ENCODE measurements at regions not wholly inside any gene's neighbourhood (a gene's known extent, or its start where the extent isn't known, plus 50 kb on each side); places are given as distances from the start of the nearest gene placed in this dataset.
"Not testable (repeated sequence)": the region's sequence is repeated elsewhere in the genome, so short reads cannot be mapped to it uniquely, and the experiment has no call there.

GRCh38 chr4:30838331-30838730 is 118.2 kb downstream of the PCDH7 start:
- no peak for DNase-seq

- peak; percentile 37 for DNase-seq
These were observed 119.7 kb downstream of the PCDH7 start for GRCh38 chr4:30839583-30840520.

- DNase-seq, result no peak
These were observed 120.4 kb downstream of the PCDH7 start for GRCh38 chr4:30840571-30840970.

GRCh38 chr4:30842142-30842541 is 122.0 kb downstream of the PCDH7 start:
- no peak for DNase-seq

GRCh38 chr4:30842689-30843088 is 122.5 kb downstream of the PCDH7 start:
- no peak for DNase-seq

GRCh38 chr4:30844861-30845582 is 124.9 kb downstream of the PCDH7 start:
- no peak for DNase-seq

- DNase-seq, result no peak
These were observed 127.0 kb downstream of the PCDH7 start for GRCh38 chr4:30847167-30847566.

GRCh38 chr4:30847958-30848357 is 127.8 kb downstream of the PCDH7 start:
- no peak for DNase-seq

- no peak for DNase-seq
These were observed 134.4 kb downstream of the PCDH7 start for GRCh38 chr4:30854531-30854930.

- DNase-seq, result no peak
These were observed 135.1 kb downstream of the PCDH7 start for GRCh38 chr4:30855232-30855631.

- DNase-seq, result no peak
These were observed 136.8 kb downstream of the PCDH7 start for GRCh38 chr4:30856795-30857564.

- DNase-seq, result no peak
These were observed 140.8 kb downstream of the PCDH7 start for GRCh38 chr4:30860978-30861377.

GRCh38 chr4:30862196-30862595 is 142.0 kb downstream of the PCDH7 start:
- DNase-seq, result no peak

- no peak for DNase-seq
These were observed 142.9 kb downstream of the PCDH7 start for GRCh38 chr4:30863021-30863420.

GRCh38 chr4:30865691-30866090 is 145.5 kb downstream of the PCDH7 start:
- no peak for DNase-seq

- no peak for DNase-seq
These were observed 146.2 kb downstream of the PCDH7 start for GRCh38 chr4:30866346-30866745.

GRCh38 chr4:30866907-30867306 is 146.7 kb downstream of the PCDH7 start:
- DNase-seq, result no peak

GRCh38 chr4:30867427-30867826 is 147.3 kb downstream of the PCDH7 start:
- DNase-seq, result no peak

GRCh38 chr4:30868111-30868895 is 148.1 kb downstream of the PCDH7 start:
- no peak for DNase-seq

- not testable (repeated sequence) for DNase-seq
These were observed 149.2 kb downstream of the PCDH7 start for GRCh38 chr4:30869387-30869786.

GRCh38 chr4:30870513-30870912 is 150.3 kb downstream of the PCDH7 start:
- no peak for DNase-seq

- no peak for DNase-seq
These were observed 155.6 kb downstream of the PCDH7 start for GRCh38 chr4:30875658-30876269.

All from NCI-H2029 treated with DMSO at 0.1 percent for 48 hours (cell line).